GM12864 (cell line): ENCODE measurements at regions not wholly inside any gene's neighbourhood (a gene's known extent, or its start where the extent isn't known, plus 50 kb on each side); places are given as distances from the start of the nearest gene placed in this dataset.

Experiments used
- DNase-seq: peaks from one replicate; pipeline ENCODE4 v3.0.0-alpha.2; 2011; ENCODE audit warnings: low read depth
- H3K4me3 ChIP-seq: 2 replicates; pipeline ENCODE4 v1.5.1; 2011; ENCODE audit warnings: mild to moderate bottlenecking, low read depth, low read length, control low read depth
- CTCF ChIP-seq: IDR thresholded peaks from 2 replicates; pipeline ENCODE4 v1.5.1; 2011; ENCODE audit warnings: low read depth, mild to moderate bottlenecking, moderate library complexity, low read length, control low read depth, inconsistent platforms; ENCODE audit errors: missing control alignments

- no peak for DNase-seq
- TF ChIP-seq CTCF: no peak
- H3K4me3 ChIP-seq: no peak overlapping the region
Observed at GRCh38 chr9:26339796-26340195, 552.8 kb downstream of the CAAP1 start.

GRCh38 chr9:26335116-26335515, 557.5 kb downstream of the CAAP1 start:
- no peak for DNase-seq
- H3K4me3 ChIP-seq: no peak overlapping the region
- TF ChIP-seq CTCF: no peak

GRCh38 chr9:26334706-26335105, 557.9 kb downstream of the CAAP1 start:
- no peak overlapping the region for H3K4me3 ChIP-seq
- no peak for DNase-seq
- TF ChIP-seq CTCF: no peak

- no peak for DNase-seq
- no peak overlapping the region for H3K4me3 ChIP-seq
- TF ChIP-seq CTCF: no peak
Observed at GRCh38 chr9:26331223-26331622, 561.4 kb downstream of the CAAP1 start.

- DNase-seq: no peak
- no peak overlapping the region for H3K4me3 ChIP-seq
Observed at GRCh38 chr9:26329974-26330373, 562.6 kb downstream of the CAAP1 start.

GRCh38 chr9:26326563-26326962, 566.0 kb downstream of the CAAP1 start:
- DNase-seq: peak; percentile 10
- TF ChIP-seq CTCF: peak; percentile 77
- no peak overlapping the region for H3K4me3 ChIP-seq

More at GRCh38 chr9:26329974-26330373, 562.6 kb downstream of the CAAP1 start:
- TF ChIP-seq CTCF: no peak

GRCh38 chr9:26325444-26325829, 567.2 kb downstream of the CAAP1 start:
- no peak overlapping the region for H3K4me3 ChIP-seq
- TF ChIP-seq CTCF: no peak
- no peak for DNase-seq
